KMS-11 (cell line): ENCODE measurements at regions not wholly inside any gene's neighbourhood (a gene's known extent, or its start where the extent isn't known, plus 50 kb on each side); places are given as distances from the start of the nearest gene placed in this dataset.
A peak's percentile ranks its signal among the peaks of the same experiment; 100 is the strongest.

Experiments
- H2AFZ ChIP-seq: fragments of 200-600 bp; sonication (generic); 2 replicates; pipeline ENCODE4 v1.6.1; 2016; ENCODE audit warnings: antibody characterized with exemption, mixed run types, low read depth
- H3K27ac ChIP-seq: fragments of 200-600 bp; sonication (generic); 2 replicates; pipeline ENCODE4 v1.6.1; 2016; ENCODE audit warnings: mild to moderate bottlenecking, mixed run types
- H3K27me3 ChIP-seq: fragments of 200-600 bp; sonication (generic); 2 replicates; pipeline ENCODE4 v1.6.1; 2017; ENCODE audit warnings: mild to moderate bottlenecking, low read depth, mixed run types, moderate library complexity; ENCODE audit not compliant: insufficient read depth
- H3K36me3 ChIP-seq: fragments of 200-600 bp; sonication (generic); 2 replicates; pipeline ENCODE4 v1.6.1; 2017; ENCODE audit warnings: mild to moderate bottlenecking, mixed run types; ENCODE audit not compliant: insufficient read depth
- H3K4me1 ChIP-seq: fragments of 200-600 bp; sonication (generic); 2 replicates; pipeline ENCODE4 v1.6.1; 2016; ENCODE audit warnings: mild to moderate bottlenecking, low read depth, mixed run types; ENCODE audit not compliant: poor library complexity, severe bottlenecking
- H3K4me2 ChIP-seq: fragments of 200-600 bp; sonication (generic); 2 replicates; pipeline ENCODE4 v1.7.0; 2016; ENCODE audit warnings: mild to moderate bottlenecking, mixed run types
- H3K4me3 ChIP-seq: fragments of 200-600 bp; sonication (generic); IDR thresholded peaks from 2 replicates; pipeline ENCODE4 v1.6.1; 2017; ENCODE audit warnings: low read depth, low read length, mixed read lengths; ENCODE audit not compliant: insufficient read depth
- H3K79me2 ChIP-seq: fragments of 200-600 bp; sonication (generic); 2 replicates; pipeline ENCODE4 v1.6.1; 2016; ENCODE audit warnings: low read depth, mixed run types; ENCODE audit not compliant: insufficient read depth
- H3K9ac ChIP-seq: fragments of 200-600 bp; sonication (generic); 2 replicates; pipeline ENCODE4 v1.6.1; 2016; ENCODE audit warnings: mild to moderate bottlenecking, mixed run types
- H4K20me1 ChIP-seq: fragments of 200-600 bp; sonication (generic); 2 replicates; pipeline ENCODE4 v1.6.1; 2016; ENCODE audit warnings: mild to moderate bottlenecking, mixed run types; ENCODE audit not compliant: insufficient read depth
- CTCF ChIP-seq: fragments of 200-600 bp; sonication (generic); conservative IDR thresholded peaks from 2 replicates; pipeline ENCODE4 v1.6.1; 2017; ENCODE audit warnings: low read depth, mild to moderate bottlenecking, antibody characterized with exemption, low read length, moderate library complexity, mixed read lengths

GRCh38 chr7:35982600-35982999, 170.5 kb upstream of the EEPD1 start:
- no peaks in the 10 kb centered on the region for H3K27me3 ChIP-seq
- H2AFZ ChIP-seq = no peak overlapping the region
- no peak overlapping the region for H3K27ac ChIP-seq

GRCh38 chr7:35983626-35984025, 169.4 kb upstream of the EEPD1 start:
- H3K9ac ChIP-seq = no peak overlapping the region
- H3K27ac ChIP-seq = no peak overlapping the region
- no peak overlapping the region for H2AFZ ChIP-seq
- no peaks in the 10 kb centered on the region for H4K20me1 ChIP-seq
- H3K79me2 ChIP-seq = no peaks in the 10 kb centered on the region
- H3K36me3 ChIP-seq = no peaks in the 10 kb centered on the region
- no peaks in the 10 kb centered on the region for H3K27me3 ChIP-seq
- no peak overlapping the region for H3K4me2 ChIP-seq
- TF ChIP-seq CTCF = no peak
- H3K4me3 ChIP-seq = no peak overlapping the region
- H3K4me1 ChIP-seq = no peaks in the 10 kb centered on the region

More at GRCh38 chr7:35982600-35982999, 170.5 kb upstream of the EEPD1 start:
- H3K9ac ChIP-seq = no peak overlapping the region
- H3K79me2 ChIP-seq = no peaks in the 10 kb centered on the region
- no peak overlapping the region for H3K4me3 ChIP-seq
- TF ChIP-seq CTCF = no peak
- no peaks in the 10 kb centered on the region for H4K20me1 ChIP-seq
- H3K36me3 ChIP-seq = no peaks in the 10 kb centered on the region
- no peaks in the 10 kb centered on the region for H3K4me1 ChIP-seq
- no peak overlapping the region for H3K4me2 ChIP-seq

- H3K79me2 ChIP-seq = no peaks in the 10 kb centered on the region
- 0 out of 2 replicates have a peak overlapping the region, but pooled peaks have one; percentile 16 for H2AFZ ChIP-seq
- no peak overlapping the region for H3K9ac ChIP-seq
- H3K4me2 ChIP-seq = no peak overlapping the region
- H3K4me3 ChIP-seq = no peak overlapping the region
- H4K20me1 ChIP-seq = no peaks in the 10 kb centered on the region
- no peaks in the 10 kb centered on the region for H3K27me3 ChIP-seq
- TF ChIP-seq CTCF = peak; percentile 88
- no peak overlapping the region for H3K27ac ChIP-seq
- H3K4me1 ChIP-seq = no peaks in the 10 kb centered on the region
- no peaks in the 10 kb centered on the region for H3K36me3 ChIP-seq
These were observed 167.8 kb upstream of the EEPD1 start for GRCh38 chr7:35985126-35985754.

GRCh38 chr7:35987016-35987415, 166.0 kb upstream of the EEPD1 start:
- H3K27me3 ChIP-seq = no peaks in the 10 kb centered on the region
- no peak for TF ChIP-seq CTCF

More at GRCh38 chr7:35987016-35987415, 166.0 kb upstream of the EEPD1 start:
- Histone ChIP-seq H3K4me3 (no peak overlapping the region), H3K27ac (no peak overlapping the region), H2AFZ (no peak overlapping the region), H3K4me2 (no peak overlapping the region), H3K4me1 (no peaks in the 10 kb centered on the region), H3K9ac (no peak overlapping the region), H3K79me2 (no peaks in the 10 kb centered on the region), H3K36me3 (no peaks in the 10 kb centered on the region), H4K20me1 (no peaks in the 10 kb centered on the region)
